Glutamatergic neuron (in vitro differentiated cells): ENCODE measurements at regions not wholly inside any gene's neighbourhood (a gene's known extent, or its start where the extent isn't known, plus 50 kb on each side); places are given as distances from the start of the nearest gene placed in this dataset.
"Not testable (repeated sequence)": the region's sequence is repeated elsewhere in the genome, so short reads cannot be mapped to it uniquely, and the experiment has no call there.

Experiments used
- DNase-seq: peaks from one replicate; pipeline ENCODE4 v3.0.0; 2022
- H3K27ac Mint-ChIP-seq: one replicate; pipeline ENCODE4 v1.8.0; 2020; ENCODE audit warnings: mild to moderate bottlenecking, mixed read lengths, inconsistent platforms; ENCODE audit not compliant: unreplicated experiment
- H3K27me3 Mint-ChIP-seq: one replicate; pipeline ENCODE4 v1.8.0; 2020; ENCODE audit warnings: mild to moderate bottlenecking, moderate library complexity, mixed read lengths, inconsistent platforms; ENCODE audit not compliant: unreplicated experiment
- H3K36me3 Mint-ChIP-seq: one replicate; pipeline ENCODE4 v1.8.0; 2020; ENCODE audit warnings: mild to moderate bottlenecking, mixed read lengths, inconsistent platforms; ENCODE audit not compliant: unreplicated experiment
- H3K4me1 Mint-ChIP-seq: one replicate; pipeline ENCODE4 v1.8.0; 2020; ENCODE audit warnings: mild to moderate bottlenecking, low read depth, mixed read lengths, inconsistent platforms; ENCODE audit not compliant: unreplicated experiment
- H3K4me3 Mint-ChIP-seq: one replicate; pipeline ENCODE4 v1.8.0; 2020; ENCODE audit warnings: mild to moderate bottlenecking, mixed read lengths, inconsistent platforms; ENCODE audit not compliant: unreplicated experiment
- H3K9me3 Mint-ChIP-seq: one replicate; pipeline ENCODE4 v1.8.0; 2020; ENCODE audit warnings: mild to moderate bottlenecking, moderate library complexity, mixed read lengths, inconsistent platforms; ENCODE audit not compliant: unreplicated experiment
- TF ChIP-seq, protein P1 (sequence below): fragments of 200-600 bp; sonication (generic); IDR thresholded peaks from one replicate; pipeline ENCODE4 v1.5.0; 2021; ENCODE audit not compliant: partially characterized antibody, unreplicated experiment

DNA sequence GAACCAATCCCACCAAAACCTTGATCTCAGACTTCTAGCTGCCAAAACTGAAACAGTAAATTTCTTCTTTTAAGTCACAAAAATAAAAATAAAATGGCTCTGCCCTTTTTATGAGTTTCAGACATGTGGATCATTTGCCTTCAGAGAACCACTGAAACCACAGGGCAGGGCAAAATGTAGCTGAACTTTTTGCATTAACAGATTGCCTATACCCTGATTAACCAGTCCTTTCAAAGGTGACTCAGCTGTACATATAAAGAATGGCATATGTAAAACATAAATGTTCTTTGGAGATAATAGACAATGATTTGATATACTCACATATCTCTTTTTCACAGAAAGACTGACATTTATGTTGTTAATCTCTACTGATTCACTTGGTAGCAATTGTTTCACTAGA is 187.1 kb upstream of the GRIN3A start:
- Mint-ChIP-seq H3K4me3 (no peak overlapping the region), H3K36me3 (no peaks in the 10 kb centered on the region), H3K9me3 (no peaks in the 10 kb centered on the region), H3K27ac (no peak overlapping the region), H3K4me1 (peaks cover 3% of the 10 kb centered on the region), H3K27me3 (no peaks in the 10 kb centered on the region)
- TF ChIP-seq, protein P1, sequence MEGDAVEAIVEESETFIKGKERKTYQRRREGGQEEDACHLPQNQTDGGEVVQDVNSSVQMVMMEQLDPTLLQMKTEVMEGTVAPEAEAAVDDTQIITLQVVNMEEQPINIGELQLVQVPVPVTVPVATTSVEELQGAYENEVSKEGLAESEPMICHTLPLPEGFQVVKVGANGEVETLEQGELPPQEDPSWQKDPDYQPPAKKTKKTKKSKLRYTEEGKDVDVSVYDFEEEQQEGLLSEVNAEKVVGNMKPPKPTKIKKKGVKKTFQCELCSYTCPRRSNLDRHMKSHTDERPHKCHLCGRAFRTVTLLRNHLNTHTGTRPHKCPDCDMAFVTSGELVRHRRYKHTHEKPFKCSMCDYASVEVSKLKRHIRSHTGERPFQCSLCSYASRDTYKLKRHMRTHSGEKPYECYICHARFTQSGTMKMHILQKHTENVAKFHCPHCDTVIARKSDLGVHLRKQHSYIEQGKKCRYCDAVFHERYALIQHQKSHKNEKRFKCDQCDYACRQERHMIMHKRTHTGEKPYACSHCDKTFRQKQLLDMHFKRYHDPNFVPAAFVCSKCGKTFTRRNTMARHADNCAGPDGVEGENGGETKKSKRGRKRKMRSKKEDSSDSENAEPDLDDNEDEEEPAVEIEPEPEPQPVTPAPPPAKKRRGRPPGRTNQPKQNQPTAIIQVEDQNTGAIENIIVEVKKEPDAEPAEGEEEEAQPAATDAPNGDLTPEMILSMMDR = no peak
- DNase-seq = no peak

DNA sequence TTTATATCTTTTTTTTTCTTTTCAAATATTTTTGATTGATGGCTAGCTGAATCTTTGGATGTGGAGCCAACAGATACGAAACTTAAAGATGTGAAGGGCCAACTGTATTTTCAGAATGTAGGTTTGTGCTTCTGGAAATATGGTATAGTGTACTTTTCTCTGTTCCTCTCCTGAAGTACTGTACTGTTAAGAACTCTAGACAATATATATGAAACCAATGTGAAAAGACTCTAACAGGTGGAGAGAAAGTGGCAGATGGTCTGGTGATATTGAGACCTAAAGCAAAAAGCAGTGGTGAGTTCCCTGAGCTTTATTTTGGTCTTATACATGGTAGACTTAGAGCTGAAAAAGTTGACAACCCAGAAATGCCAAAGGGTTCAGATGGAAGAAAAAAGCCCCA is 185.0 kb upstream of the GRIN3A start:
- Mint-ChIP-seq H3K4me3 (no peak overlapping the region), H3K9me3 (no peaks in the 10 kb centered on the region), H3K4me1 (peaks cover 3% of the 10 kb centered on the region), H3K36me3 (no peaks in the 10 kb centered on the region), H3K27me3 (no peaks in the 10 kb centered on the region), H3K27ac (no peak overlapping the region)
- no peak for DNase-seq
- TF ChIP-seq, protein P1 = no peak

DNA sequence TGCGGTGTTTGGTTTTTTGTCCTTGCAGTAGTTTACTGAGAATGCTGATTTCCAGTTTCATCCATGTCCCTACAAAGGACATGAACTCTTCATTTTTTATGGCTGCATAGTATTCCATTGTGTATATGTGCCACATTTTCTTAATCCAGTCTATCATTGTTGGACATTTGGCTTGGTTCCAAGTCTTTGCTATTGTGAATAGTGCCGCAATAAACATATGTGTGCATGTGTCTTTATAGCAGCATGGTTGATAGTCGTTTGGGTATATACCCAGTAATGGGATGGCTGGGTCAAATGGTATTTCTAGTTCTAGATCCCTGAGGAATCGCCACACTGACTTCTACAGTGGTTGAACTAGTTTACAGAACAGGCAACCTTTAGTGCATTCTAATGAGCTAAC is 178.5 kb upstream of the GRIN3A start:
- not testable (repeated sequence) for H3K27ac Mint-ChIP-seq, DNase-seq, H3K27me3 Mint-ChIP-seq, H3K4me3 Mint-ChIP-seq, H3K36me3 Mint-ChIP-seq, H3K9me3 Mint-ChIP-seq, H3K4me1 Mint-ChIP-seq

DNA sequence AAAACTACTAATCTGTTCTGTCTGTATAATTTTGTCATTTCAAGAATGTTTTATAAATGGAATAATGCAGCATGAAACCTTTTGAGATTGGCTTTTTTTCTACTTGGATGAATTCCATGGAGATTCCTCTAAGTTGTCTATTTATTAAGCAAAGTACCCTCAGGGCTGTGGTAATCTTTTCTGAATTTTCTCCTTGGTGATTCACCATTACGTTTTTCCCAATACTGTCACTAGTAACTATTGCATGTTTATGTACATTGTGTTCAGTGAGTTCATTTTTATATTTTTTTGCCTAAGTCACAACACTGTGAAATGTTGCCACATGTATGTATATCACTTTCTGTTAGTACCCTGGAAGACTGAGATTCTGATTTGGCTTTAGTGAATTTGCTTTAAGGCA is 177.0 kb upstream of the GRIN3A start:
- TF ChIP-seq, protein P1 = no peak
- Mint-ChIP-seq H3K9me3 (no peaks in the 10 kb centered on the region), H3K27ac (no peak overlapping the region), H3K36me3 (no peaks in the 10 kb centered on the region), H3K4me3 (no peak overlapping the region), H3K27me3 (no peaks in the 10 kb centered on the region), H3K4me1 (no peaks in the 10 kb centered on the region)
- DNase-seq = no peak

DNA sequence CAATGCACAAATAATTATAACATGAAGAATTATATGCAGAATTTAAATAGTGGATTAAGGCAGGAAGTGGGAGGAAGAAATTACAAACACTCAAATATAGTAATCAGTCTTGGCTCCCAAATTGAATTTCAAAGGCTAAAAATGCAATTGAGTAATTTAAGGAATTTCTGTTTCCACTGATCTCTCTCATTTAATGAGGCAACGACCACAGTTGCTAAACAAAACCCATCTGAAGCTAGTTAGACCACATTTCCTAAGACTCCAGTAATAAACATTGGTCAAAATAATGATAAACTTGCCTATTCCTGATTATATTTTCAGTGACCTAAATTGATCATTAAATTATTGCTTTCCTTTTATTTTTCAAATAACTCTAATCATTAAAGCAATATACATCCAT is 174.3 kb upstream of the GRIN3A start:
- Mint-ChIP-seq H3K27ac (no peak overlapping the region), H3K4me1 (no peaks in the 10 kb centered on the region), H3K4me3 (no peak overlapping the region), H3K27me3 (no peaks in the 10 kb centered on the region), H3K36me3 (no peaks in the 10 kb centered on the region), H3K9me3 (no peaks in the 10 kb centered on the region)
- TF ChIP-seq, protein P1 = no peak
- no peak for DNase-seq

DNA sequence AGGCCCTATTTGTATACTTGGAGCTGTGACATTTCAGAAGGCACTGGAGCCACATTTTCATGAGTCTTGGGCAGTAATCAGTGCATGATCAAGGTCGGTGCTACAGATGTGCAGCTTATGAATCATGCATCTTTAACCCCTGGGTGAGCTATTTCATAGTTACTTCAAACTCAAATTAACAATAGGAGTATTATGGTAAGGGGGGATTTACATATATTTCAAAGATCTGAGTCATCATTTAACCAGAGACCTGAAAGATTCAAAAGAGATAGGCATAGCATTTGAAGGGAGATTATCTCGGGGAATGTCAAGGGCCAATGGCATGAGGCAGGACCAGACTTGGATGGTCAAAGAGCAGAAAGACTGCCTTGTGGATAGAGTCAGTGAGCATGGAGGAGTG is 169.0 kb upstream of the GRIN3A start:
- Mint-ChIP-seq H3K9me3 (no peaks in the 10 kb centered on the region), H3K27ac (no peak overlapping the region), H3K4me1 (no peaks in the 10 kb centered on the region), H3K36me3 (no peaks in the 10 kb centered on the region), H3K27me3 (no peaks in the 10 kb centered on the region), H3K4me3 (no peak overlapping the region)
- no peak for DNase-seq
- TF ChIP-seq, protein P1 = no peak
